ENCODE measurements at regions not wholly inside any gene's neighbourhood (a gene's known extent, or its start where the extent isn't known, plus 50 kb on each side); places are given as distances from the start of the nearest gene placed in this dataset.

GRCh38 chr2:183605440-183605839, 481.2 kb downstream of the NUP35 start:
- DNase-seq: no peak
- intact Hi-C loops (cut with DNase I): no loop called here

DNA sequence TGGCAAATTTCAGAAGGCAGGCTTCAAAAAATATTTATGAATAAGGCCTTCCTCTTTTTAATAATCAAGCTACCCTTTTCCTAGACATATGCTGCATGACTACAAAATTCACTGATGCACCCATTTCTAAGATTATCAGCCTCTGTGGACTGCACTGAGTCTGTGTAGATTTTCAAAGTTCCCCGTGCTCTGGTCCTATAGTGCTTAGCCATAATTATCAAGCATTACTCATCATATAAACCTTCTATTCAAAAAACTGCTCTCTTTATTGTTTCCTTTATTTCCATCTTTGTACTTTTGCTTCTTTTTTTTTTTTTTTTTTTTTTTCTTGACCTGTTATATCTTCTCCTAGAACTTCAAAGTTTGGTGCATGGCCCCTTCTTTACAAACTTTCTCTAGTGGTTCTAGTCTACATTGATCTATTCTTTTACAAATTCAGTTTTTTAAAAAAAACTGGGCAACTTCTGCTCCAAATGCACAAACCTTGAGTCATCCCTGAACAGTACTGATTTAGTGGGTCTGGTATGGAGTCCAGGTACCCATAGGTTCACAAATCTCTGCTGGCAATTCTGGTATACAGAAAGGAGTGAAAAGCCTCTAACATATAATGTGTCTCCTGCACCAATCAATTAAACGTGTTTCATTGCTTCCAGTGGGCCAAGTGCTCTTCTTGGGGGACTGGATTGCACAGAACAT, 481.9 kb downstream of the NUP35 start:
- intact Hi-C loops (cut with DNase I): no loop called here
- DNase-seq: no peak

DNA sequence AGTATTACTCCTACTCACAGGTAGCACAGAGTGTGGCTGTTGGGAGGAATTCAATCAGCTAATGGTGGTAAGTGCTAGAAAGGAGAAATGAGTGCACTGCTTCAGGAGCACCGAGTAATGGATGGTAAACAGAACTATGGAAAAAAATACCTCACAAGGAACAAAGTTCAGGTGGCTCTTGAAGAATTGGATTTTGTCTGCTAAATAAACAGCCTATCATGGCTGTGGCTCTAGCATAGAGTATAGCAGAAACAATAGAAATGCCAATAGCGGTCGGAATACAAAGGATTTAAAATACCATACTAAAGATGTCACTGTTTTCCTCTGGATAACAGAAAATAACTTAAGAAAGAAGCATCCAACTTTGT, 482.5 kb downstream of the NUP35 start:
- intact Hi-C loops (cut with DNase I): no loop called here

GRCh38 chr2:183607995-183608394, 483.8 kb downstream of the NUP35 start:
- DNase-seq: peak in 2 of 10 donors; percentile 57 to 75
- intact Hi-C loops (cut with DNase I): no loop called here

More for the DNA sequence above, 482.5 kb downstream of the NUP35 start:
- DNase-seq: no peak

- no peak for DNase-seq
- intact Hi-C loops (cut with DNase I): no loop called here
Observed at GRCh38 chr2:183608747-183609146, 484.5 kb downstream of the NUP35 start.

DNA sequence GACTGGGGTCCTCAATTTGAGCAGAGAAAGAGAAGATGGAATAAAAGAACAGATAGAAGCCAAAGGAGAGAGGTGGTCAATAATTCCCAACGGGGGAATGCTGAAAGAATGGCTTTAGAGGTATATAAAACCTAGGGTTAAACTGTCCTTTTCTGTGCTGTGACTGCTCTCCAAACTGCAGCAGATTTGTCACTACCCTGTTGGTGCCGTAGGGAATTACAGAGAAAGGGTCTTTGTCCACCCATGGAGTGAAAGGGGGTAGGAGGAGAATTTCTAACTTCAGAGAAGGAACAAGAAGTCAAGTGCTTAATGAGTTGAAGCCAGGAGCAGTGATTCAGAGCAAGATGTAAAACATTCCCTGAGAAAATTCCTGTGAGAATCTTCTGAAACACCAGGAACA, 486.5 kb downstream of the NUP35 start:
- no peak for DNase-seq
- intact Hi-C loops (cut with DNase I): no loop called here

DNA sequence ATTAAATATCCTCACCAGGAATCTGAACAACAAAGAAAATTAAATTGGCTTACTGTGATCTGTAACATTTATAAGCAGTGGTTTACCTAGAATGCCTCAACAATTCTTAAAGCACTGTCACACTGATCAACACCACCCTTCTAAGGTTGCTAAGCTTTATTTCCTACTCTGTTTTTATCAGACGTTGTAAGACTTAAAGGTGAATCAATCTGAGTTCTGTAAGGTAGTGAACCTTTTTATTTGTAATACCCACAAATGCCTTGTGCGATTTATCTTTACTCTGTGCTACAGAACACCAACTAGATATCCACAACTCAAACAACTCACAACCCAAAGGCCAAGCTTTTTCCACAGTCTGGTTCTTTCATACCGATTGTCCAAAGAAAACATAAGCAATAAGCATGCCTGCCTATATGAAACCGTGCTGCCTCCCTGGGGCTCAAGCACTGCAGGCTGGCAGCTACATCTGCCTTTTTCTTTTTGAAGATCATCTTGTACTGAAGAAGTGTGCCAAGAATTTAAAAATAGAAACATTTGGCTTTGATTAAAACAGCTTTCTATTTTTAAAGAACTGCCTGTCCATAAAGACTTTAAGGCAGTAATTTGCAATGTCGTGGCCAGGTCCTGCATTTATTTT, 490.7 kb downstream of the NUP35 start:
- peak in 7 of 10 donors; percentile 14 to 89 (median 35) for DNase-seq
- intact Hi-C loops (cut with DNase I): no loop called here

GRCh38 chr2:183623227-183623626, 499.0 kb downstream of the NUP35 start:
- intact Hi-C loops (cut with DNase I): no loop called here

DNA sequence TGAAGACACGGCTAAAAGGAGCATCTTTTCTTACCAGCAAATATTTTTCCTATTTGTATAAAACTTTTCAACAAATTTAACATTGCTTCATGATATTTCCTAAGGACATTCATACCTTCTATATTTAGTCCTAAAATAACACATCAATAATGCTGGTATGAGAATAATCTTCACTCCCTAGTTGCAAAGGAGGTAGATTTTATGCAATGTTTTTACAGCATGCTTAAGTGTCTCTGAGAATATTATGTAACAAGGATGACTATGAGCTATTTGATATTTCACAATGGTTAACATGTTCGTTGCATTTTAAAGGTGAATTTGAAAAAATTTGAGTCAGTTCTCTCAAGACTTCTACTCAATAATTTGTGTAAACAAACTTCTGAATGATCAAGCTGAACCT, 506.7 kb downstream of the NUP35 start:
- no peak for DNase-seq
- intact Hi-C loops (cut with DNase I): no loop called here

More at GRCh38 chr2:183623227-183623626, 499.0 kb downstream of the NUP35 start:
- DNase-seq: no peak

DNA sequence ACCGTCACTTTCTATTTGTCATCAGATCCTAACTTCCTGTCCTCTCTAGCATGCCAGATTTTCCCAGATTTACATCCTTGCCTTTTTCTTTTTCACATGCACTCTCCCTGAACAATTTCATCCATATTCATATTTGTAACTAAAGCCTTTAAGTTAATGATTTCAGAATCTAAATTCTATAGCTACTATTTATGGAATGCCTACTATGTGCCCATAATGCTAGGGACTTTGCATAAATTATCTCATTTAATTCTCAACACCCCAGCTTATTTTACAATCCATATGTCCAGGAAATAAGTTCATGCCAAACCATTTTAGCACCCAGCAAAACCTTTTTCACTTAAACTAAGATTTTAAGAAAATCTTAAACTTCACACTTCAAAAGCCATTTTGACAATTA, 531.9 kb downstream of the NUP35 start:
- DNase-seq: no peak
- intact Hi-C loops (cut with DNase I): no loop called here

DNA sequence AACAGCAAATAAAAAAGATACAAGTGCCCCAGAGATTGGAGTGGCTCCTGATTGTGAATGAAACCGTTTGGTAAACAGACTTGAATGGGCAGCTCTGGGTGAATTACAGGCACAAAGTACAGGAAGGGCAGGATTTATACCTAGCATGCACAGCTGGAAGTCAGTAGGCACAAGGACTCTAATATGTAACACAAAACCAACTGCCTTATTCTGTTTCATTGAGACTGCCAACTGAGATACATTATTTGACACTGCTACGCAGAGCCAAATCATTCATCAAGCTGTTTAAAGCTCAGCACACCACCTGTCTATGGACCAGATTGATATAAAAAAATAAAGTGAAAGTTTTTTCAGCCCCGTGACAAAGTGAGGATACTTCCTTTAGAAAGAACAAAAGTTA, 541.2 kb downstream of the NUP35 start:
- no peak for DNase-seq
- intact Hi-C loops (cut with DNase I): no loop called here

DNA sequence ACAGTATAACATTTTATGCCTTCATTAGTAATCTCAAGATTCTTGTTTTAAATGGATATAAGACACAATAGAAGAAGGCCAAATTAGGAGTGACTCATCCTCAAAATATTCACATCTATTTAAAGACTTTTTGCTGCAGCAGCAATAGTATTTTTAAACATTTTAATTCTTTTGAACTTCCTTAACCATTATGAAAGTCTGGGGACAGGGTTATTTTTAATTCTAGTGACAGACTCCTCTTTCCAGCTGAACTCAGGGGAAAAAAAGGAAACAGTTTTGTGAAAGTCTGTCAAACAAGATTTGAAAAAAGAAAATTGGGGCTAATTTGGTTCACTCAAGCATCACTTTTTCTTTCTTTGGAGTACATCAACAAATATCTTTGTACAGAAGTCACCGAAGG, 541.8 kb downstream of the NUP35 start:
- intact Hi-C loops (cut with DNase I): no loop called here
- no peak for DNase-seq

DNA sequence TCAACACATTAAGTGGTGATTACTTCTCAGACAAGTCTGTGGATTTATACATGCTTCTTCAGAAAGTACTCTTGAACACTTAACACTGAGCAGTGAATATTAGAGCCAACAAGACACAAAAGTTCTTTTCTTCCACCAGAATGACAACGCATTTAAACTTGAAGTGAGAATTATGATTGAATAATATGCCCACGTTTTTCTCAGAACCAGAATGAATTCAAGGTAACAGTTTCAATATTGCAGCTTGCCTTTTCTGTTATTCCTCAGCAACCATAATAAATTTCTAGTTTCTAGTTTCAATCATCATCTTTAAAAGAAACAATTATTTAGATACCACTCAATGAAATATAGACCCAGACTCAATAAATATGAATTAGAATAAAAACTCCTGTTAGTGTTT, 547.0 kb downstream of the NUP35 start:
- no peak for DNase-seq
- intact Hi-C loops (cut with DNase I): no loop called here

- intact Hi-C loops (cut with DNase I): no loop called here
- DNase-seq: peak in 1 of 10 donors; percentile 13
Observed at GRCh38 chr2:183678908-183679307, 554.7 kb downstream of the NUP35 start.

GRCh38 chr2:183680573-183680972, 556.3 kb downstream of the NUP35 start:
- intact Hi-C loops (cut with DNase I): no loop called here
- DNase-seq: no peak

- no peak for DNase-seq
- intact Hi-C loops (cut with DNase I): no loop called here
Observed at GRCh38 chr2:183684686-183685085, 560.4 kb downstream of the NUP35 start.

GRCh38 chr2:183696028-183696427, 571.8 kb downstream of the NUP35 start:
- no peak for DNase-seq
- intact Hi-C loops (cut with DNase I): no loop called here

GRCh38 chr2:183709829-183710228, 585.6 kb downstream of the NUP35 start:
- no peak for DNase-seq
- intact Hi-C loops (cut with DNase I): no loop called here

DNA sequence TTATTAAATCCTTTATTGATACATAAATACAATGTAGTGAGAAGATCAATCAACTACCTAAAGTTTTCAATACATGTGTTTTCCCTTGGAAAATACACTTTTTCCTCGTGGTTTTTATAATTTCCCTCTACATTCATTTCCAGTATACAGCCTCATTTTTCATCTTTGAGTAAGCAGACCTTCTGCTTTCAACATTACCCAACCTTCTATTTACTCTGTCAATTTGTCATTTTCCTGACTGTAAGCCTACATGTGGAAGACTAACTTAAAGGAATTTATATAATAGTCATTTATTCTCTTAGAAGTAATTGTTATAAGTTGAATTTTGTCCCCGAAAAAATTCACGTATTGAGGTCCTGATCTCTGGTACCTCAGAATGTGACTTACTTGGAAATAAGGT, 594.0 kb downstream of the NUP35 start:
- DNase-seq: no peak
- intact Hi-C loops (cut with DNase I): no loop called here

DNA sequence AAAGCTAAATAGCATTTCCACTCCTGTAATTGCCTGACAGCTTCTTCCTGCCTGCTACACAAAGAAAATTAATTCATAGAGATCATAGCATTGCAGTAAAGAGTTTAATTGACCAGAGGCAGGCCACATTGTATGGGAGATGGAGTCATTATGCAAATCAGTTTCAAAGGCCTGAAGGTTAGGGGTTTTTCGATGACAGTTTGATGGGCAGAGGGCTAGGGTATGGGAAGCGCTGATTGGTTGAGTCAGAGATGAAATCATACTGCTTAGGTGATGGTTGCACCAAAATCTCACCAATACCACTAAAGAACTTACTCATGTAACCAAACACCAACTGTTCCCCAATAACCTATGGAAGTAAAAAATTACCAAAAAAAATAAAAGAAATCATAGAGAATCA, 599.0 kb downstream of the NUP35 start:
- no peak for DNase-seq
- intact Hi-C loops (cut with DNase I): no loop called here

DNA sequence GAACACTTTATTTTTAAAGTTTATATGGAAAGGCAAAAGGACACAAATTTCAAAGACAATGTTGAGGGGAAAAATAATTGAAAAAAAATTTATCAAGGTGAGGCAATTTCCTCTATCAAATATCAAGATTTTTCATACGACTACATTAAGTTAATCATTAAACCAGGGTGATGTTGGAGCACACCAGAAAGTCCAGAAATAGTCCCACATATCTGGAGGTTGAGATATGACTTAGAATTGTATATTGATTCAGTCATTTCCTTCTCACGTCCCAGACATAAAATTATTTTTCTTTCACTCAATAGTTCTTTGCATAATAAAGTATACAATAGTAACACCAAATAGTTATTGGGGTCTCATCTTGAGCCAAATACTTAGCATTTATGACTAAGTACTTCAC, 605.1 kb downstream of the NUP35 start:
- no peak for DNase-seq
- intact Hi-C loops (cut with DNase I): no loop called here

GRCh38 chr2:183740241-183740640, 616.0 kb downstream of the NUP35 start:
- intact Hi-C loops (cut with DNase I): no loop called here
- DNase-seq: peak in 8 of 10 donors; percentile 9 to 87 (median 38)
